T-cell (primary cell): ENCODE measurements at regions not wholly inside any gene's neighbourhood (a gene's known extent, or its start where the extent isn't known, plus 50 kb on each side); places are given as distances from the start of the nearest gene placed in this dataset.

Source experiments
- ATAC-seq, 4 experiments: fragments of 200-7000 bp in 3 of 4; fragments of 150-1000 bp in 1 of 4; cut with Tn5 transposase; replicated peaks in 1 of 4; 1 replicate in 3 of 4; 2 replicates in 1 of 4; pipeline ENCODE4 v1.10.0; 2021; ENCODE audit warnings: moderate library complexity in 3 of 4, mild to moderate bottlenecking in 2 of 4, moderate number of reproducible peaks in 1 of 4
- CTCF ChIA-PET, 2 donors: fragments of 300-600 bp; sonication (Branson Sonifier 250); formaldehyde crosslinking; loops; one replicate each; lab custom pipeline; 2022; ENCODE audit warnings: antibody characterized with exemption in 2 of 2; lab: Charles Lee
- POLR2A ChIA-PET, 2 donors: fragments of 300-600 bp; sonication (Branson Sonifier 250); formaldehyde crosslinking; loops; one replicate each; lab custom pipeline; 2022; ENCODE audit warnings: antibody characterized with exemption in 2 of 2; lab: Charles Lee
- DNase-seq, 35 experiments: peaks; one replicate each; pipeline versions ENCODE4 v3.0.0 to v3.0.0-alpha.2; 2013 to 2023
- H3K27ac ChIP-seq: one replicate; pipeline ENCODE4 v1.5.1; 2013; ENCODE audit warnings: low read length
- H3K27me3 ChIP-seq, 2 experiments: replicated peaks in 1 of 2; 1 replicate in 1 of 2; 2 replicates in 1 of 2; pipeline versions ENCODE4 v1.6.1 to v1.7.0; 2013; ENCODE audit warnings: low read length in 1 of 2, mixed read lengths in 1 of 2; ENCODE audit not compliant: control insufficient read depth in 2 of 2, insufficient read depth in 2 of 2; ENCODE audit errors: extremely low read depth in 1 of 2
- H3K36me3 ChIP-seq, 2 donors: 1 replicate in 1 of 2; 2 replicates in 1 of 2; pipeline versions ENCODE4 v1.6.1 to v1.7.0; 2013; ENCODE audit warnings: low read length in 1 of 2; ENCODE audit not compliant: control insufficient read depth in 2 of 2, insufficient read depth in 1 of 2; ENCODE audit errors: extremely low read depth in 1 of 2
- H3K4me1 ChIP-seq, 2 experiments: 1 replicate in 1 of 2; 2 replicates in 1 of 2; pipeline versions ENCODE4 v1.6.1 to v1.7.0; 2013; ENCODE audit warnings: low read length in 2 of 2, mixed read lengths in 1 of 2; ENCODE audit not compliant: insufficient read depth in 2 of 2, control insufficient read depth in 1 of 2; ENCODE audit errors: extremely low read depth in 1 of 2
- H3K4me3 ChIP-seq, 2 donors: 1 replicate in 1 of 2; 2 replicates in 1 of 2; pipeline versions ENCODE4 v1.5.1 to v1.7.0; 2013; ENCODE audit warnings: mild to moderate bottlenecking in 2 of 2, low read length in 1 of 2, moderate library complexity in 1 of 2; ENCODE audit not compliant: control insufficient read depth in 1 of 2; ENCODE audit errors: extremely low read depth in 1 of 2
- H3K9me3 ChIP-seq: 2 replicates; pipeline ENCODE4 v1.7.0; 2013
- H3K27ac Mint-ChIP-seq, 2 donors: one replicate each; pipeline ENCODE4 v1.8.0; 2020 to 2021; ENCODE audit warnings: mild to moderate bottlenecking in 2 of 2, mixed read lengths in 2 of 2
- H3K27me3 Mint-ChIP-seq, 2 donors: one replicate each; pipeline ENCODE4 v1.8.0; 2021 to 2022; ENCODE audit warnings: mixed read lengths in 2 of 2
- H3K36me3 Mint-ChIP-seq: one replicate; pipeline ENCODE4 v1.8.0; 2021; ENCODE audit warnings: mixed read lengths
- H3K4me1 Mint-ChIP-seq, 3 donors: one replicate each; pipeline ENCODE4 v1.8.0; 2020 to 2022; ENCODE audit warnings: mixed read lengths in 3 of 3, mild to moderate bottlenecking in 1 of 3
- H3K4me3 Mint-ChIP-seq, 3 donors: one replicate each; pipeline ENCODE4 v1.8.0; 2020 to 2022; ENCODE audit warnings: mild to moderate bottlenecking in 3 of 3, mixed read lengths in 3 of 3, moderate library complexity in 3 of 3
- H3K9me3 Mint-ChIP-seq, 3 donors: one replicate each; pipeline ENCODE4 v1.8.0; 2020 to 2022; ENCODE audit warnings: mixed read lengths in 3 of 3
- WGBS: methylation state at CpG from one replicate; pipeline ENCODE4 v1.1.5; 2013; ENCODE audit warnings: missing lambda C conversion rate; ENCODE audit not compliant: insufficient coverage; 5-methylcytosine and 5-hydroxymethylcytosine counted together

GRCh38 chr2:58984731-58985130 lies 743.6 kb upstream of the FANCL start:
- ATAC-seq (no peak), DNase-seq (no peak)
- H3K9me3 ChIP-seq: no peaks in the 10 kb centered on the region
- no peaks in the 10 kb centered on the region for H3K9me3 Mint-ChIP-seq
- H3K27me3 ChIP-seq: no peaks in the 10 kb centered on the region
- H3K27ac ChIP-seq: no peak overlapping the region
- no peak overlapping the region for H3K4me3 Mint-ChIP-seq
- peaks cover 0 to 4% of the 10 kb centered on the region in 2 donors for H3K27me3 Mint-ChIP-seq
- no peak overlapping the region for H3K4me3 ChIP-seq
- POLR2A ChIA-PET: no interaction called here
- CTCF ChIA-PET: no interaction called here
- no peak overlapping the region for H3K27ac Mint-ChIP-seq
- no CpG with 5 or more reads among the region's 1 CpG for WGBS
- H3K36me3 ChIP-seq: no peaks in the 10 kb centered on the region
- no peaks in the 10 kb centered on the region for H3K4me1 Mint-ChIP-seq
- H3K36me3 Mint-ChIP-seq: no peaks in the 10 kb centered on the region
- no peaks in the 10 kb centered on the region for H3K4me1 ChIP-seq

- Mint-ChIP-seq H3K4me3 (no peak overlapping the region), H3K4me1 (no peaks in the 10 kb centered on the region), H3K27me3 (peaks cover 0 to 4% of the 10 kb centered on the region in 2 donors), H3K9me3 (no peaks in the 10 kb centered on the region), H3K27ac (no peak overlapping the region), H3K36me3 (no peaks in the 10 kb centered on the region)
- ATAC-seq (no peak), DNase-seq (no peak)
- no peaks in the 10 kb centered on the region for H3K9me3 ChIP-seq
- no peak overlapping the region for H3K27ac ChIP-seq
- no peaks in the 10 kb centered on the region for H3K27me3 ChIP-seq
- ChIA-PET POLR2A (no interaction called here), CTCF (no interaction called here)
- no peaks in the 10 kb centered on the region for H3K36me3 ChIP-seq
- no peaks in the 10 kb centered on the region for H3K4me1 ChIP-seq
- WGBS: no CpG with 5 or more reads among the region's 4 CpGs
- no peak overlapping the region for H3K4me3 ChIP-seq
Measured at GRCh38 chr2:58983111-58983510, 742.0 kb upstream of the FANCL start.

- Histone ChIP-seq H3K27ac (no peak overlapping the region), H3K4me3 (no peak overlapping the region), H3K9me3 (no peaks in the 10 kb centered on the region), H3K36me3 (no peaks in the 10 kb centered on the region), H3K27me3 (no peaks in the 10 kb centered on the region), H3K4me1 (no peaks in the 10 kb centered on the region)
- Mint-ChIP-seq H3K27ac (no peak overlapping the region), H3K4me1 (no peaks in the 10 kb centered on the region), H3K36me3 (no peaks in the 10 kb centered on the region), H3K27me3 (peaks cover 0 to 4% of the 10 kb centered on the region in 2 donors), H3K9me3 (no peaks in the 10 kb centered on the region), H3K4me3 (no peak overlapping the region)
- DNase-seq (no peak), ATAC-seq (no peak)
- 100% methylated on average over 1 of the region's 7 CpGs for WGBS
- ChIA-PET CTCF (no interaction called here), POLR2A (interaction anchor here in 1 of 2 donors (0.5 kb wide), 1 partner anchor 12 kb away, joined by 5 read pairs; no protein-coding TSS in a partner anchor)
Measured at GRCh38 chr2:58981237-58981636, 740.1 kb upstream of the FANCL start.

- Histone ChIP-seq H3K4me3 (no peak overlapping the region), H3K27ac (no peak overlapping the region), H3K27me3 (no peaks in the 10 kb centered on the region), H3K9me3 (no peaks in the 10 kb centered on the region), H3K4me1 (no peaks in the 10 kb centered on the region), H3K36me3 (no peaks in the 10 kb centered on the region)
- Mint-ChIP-seq H3K27ac (no peak overlapping the region), H3K9me3 (no peaks in the 10 kb centered on the region), H3K36me3 (no peaks in the 10 kb centered on the region), H3K4me3 (no peak overlapping the region), H3K4me1 (no peaks in the 10 kb centered on the region), H3K27me3 (peaks cover 2 to 3% of the 10 kb centered on the region in 2 donors)
- WGBS: no CpG with 5 or more reads among the region's 9 CpGs
- ChIA-PET POLR2A (no interaction called here), CTCF (no interaction called here)
- DNase-seq (no peak), ATAC-seq (no peak)
Measured at GRCh38 chr2:58976375-58977071, 735.4 kb upstream of the FANCL start.

GRCh38 chr2:58974881-58975280 lies 733.8 kb upstream of the FANCL start:
- Mint-ChIP-seq H3K9me3 (no peaks in the 10 kb centered on the region), H3K36me3 (no peaks in the 10 kb centered on the region)

GRCh38 chr2:58974426-58974825 lies 733.3 kb upstream of the FANCL start:
- no peaks in the 10 kb centered on the region for H3K36me3 Mint-ChIP-seq
- no peak overlapping the region for H3K27ac Mint-ChIP-seq
- H3K27ac ChIP-seq: no peak overlapping the region
- no peaks in the 10 kb centered on the region for H3K9me3 ChIP-seq
- CTCF ChIA-PET: no interaction called here
- no peaks in the 10 kb centered on the region for H3K27me3 ChIP-seq
- no peak overlapping the region for H3K4me3 ChIP-seq
- no peaks in the 10 kb centered on the region for H3K9me3 Mint-ChIP-seq
- H3K4me3 Mint-ChIP-seq: no peak overlapping the region
- POLR2A ChIA-PET: no interaction called here
- no peaks in the 10 kb centered on the region for H3K4me1 Mint-ChIP-seq
- H3K27me3 Mint-ChIP-seq: peaks cover 2 to 3% of the 10 kb centered on the region in 2 donors
- 100% methylated on average over 1 of the region's 2 CpGs for WGBS
- ATAC-seq (no peak), DNase-seq (no peak)
- H3K36me3 ChIP-seq: no peaks in the 10 kb centered on the region
- H3K4me1 ChIP-seq: no peaks in the 10 kb centered on the region

More at GRCh38 chr2:58974881-58975280, 733.8 kb upstream of the FANCL start:
- no CpG with 5 or more reads among the region's 7 CpGs for WGBS
- Histone ChIP-seq H3K4me3 (no peak overlapping the region), H3K36me3 (no peaks in the 10 kb centered on the region), H3K4me1 (no peaks in the 10 kb centered on the region), H3K9me3 (no peaks in the 10 kb centered on the region), H3K27me3 (no peaks in the 10 kb centered on the region), H3K27ac (no peak overlapping the region)
- ChIA-PET CTCF (no interaction called here), POLR2A (no interaction called here)
- DNase-seq: no peak
- no peak for ATAC-seq
- H3K27ac Mint-ChIP-seq: no peak overlapping the region
- no peaks in the 10 kb centered on the region for H3K4me1 Mint-ChIP-seq
- H3K4me3 Mint-ChIP-seq: no peak overlapping the region
- H3K27me3 Mint-ChIP-seq: peaks cover 2 to 3% of the 10 kb centered on the region in 2 donors
